ENCODE measurements at regions not wholly inside any gene's neighbourhood (a gene's known extent, or its start where the extent isn't known, plus 50 kb on each side); places are given as distances from the start of the nearest gene placed in this dataset.

- Histone ChIP-seq H3K4me3 (no peak overlapping the region), H3K9me2 (ENCODE audit: insufficient read depth) (no peaks in the 10 kb centered on the region; the same call in 1 of the 2 replicates), H3K27me3 (ENCODE audit: insufficient read depth, low read depth) (no peaks in the 10 kb centered on the region), H2AFZ (no peak overlapping the region), H4K20me1 (ENCODE audit: insufficient read depth) (no peaks in the 10 kb centered on the region), H3K27ac (no peak overlapping the region), H3F3A (ENCODE audit: insufficient read depth, low read depth) (no peaks in the 10 kb centered on the region), H3K79me2 (ENCODE audit: low read depth) (no peaks in the 10 kb centered on the region), H3K4me2 (no peak overlapping the region), H3K4me1 (replicated peaks; ENCODE audit: insufficient read depth) (peaks cover 7% of the 10 kb centered on the region; the same call in 1 of the 2 replicates), H3K9me3 (ENCODE audit: insufficient read depth, low read depth) (no peaks in the 10 kb centered on the region), H3K36me3 (ENCODE audit: low read depth) (no peaks in the 10 kb centered on the region)
- intact Hi-C loops (cut with micrococcal nuclease; ENCODE audit: unreplicated experiment): no loop called here
- TF ChIP-seq EZH2 (IDR thresholded peaks at IDR 0.05; ENCODE audit: low read depth) (no peak), CTCF (conservative IDR thresholded peaks at IDR 0.05) (no peak)
- DNase-seq: no peak
- CTCF ChIA-PET: no interaction called here
- POLR2A ChIA-PET (ENCODE audit: unreplicated experiment): no interaction called here
- BruUV-seq (replicated peaks): no TSS peak
Measured at GRCh38 chr2:136361521-136361920, 243.6 kb upstream of the CXCR4 start.

GRCh38 chr2:136360790-136361189 is 242.8 kb upstream of the CXCR4 start:
- no peak overlapping the region for H3K4me3 ChIP-seq
- no peak overlapping the region for H2AFZ ChIP-seq
- H3K79me2 ChIP-seq (ENCODE audit: low read depth): no peaks in the 10 kb centered on the region
- intact Hi-C loops (cut with micrococcal nuclease; ENCODE audit: unreplicated experiment): no loop called here
- no peaks in the 10 kb centered on the region for H3K9me3 ChIP-seq (ENCODE audit: insufficient read depth, low read depth)
- no peaks in the 10 kb centered on the region for H3K27me3 ChIP-seq (ENCODE audit: insufficient read depth, low read depth)
- peaks cover 11% of the 10 kb centered on the region; the same call in 1 of the 2 replicates for H3K4me1 ChIP-seq (replicated peaks; ENCODE audit: insufficient read depth)
- TF ChIP-seq EZH2 (IDR thresholded peaks at IDR 0.05; ENCODE audit: low read depth) (no peak), CTCF (conservative IDR thresholded peaks at IDR 0.05) (no peak)
- DNase-seq: no peak
- H3K27ac ChIP-seq: no peak overlapping the region
- no peak overlapping the region for H3K4me2 ChIP-seq
- H3F3A ChIP-seq (ENCODE audit: insufficient read depth, low read depth): no peaks in the 10 kb centered on the region
- ChIA-PET POLR2A (ENCODE audit: unreplicated experiment) (no interaction called here), CTCF (no interaction called here)
- H3K36me3 ChIP-seq (ENCODE audit: low read depth): no peaks in the 10 kb centered on the region
- no peaks in the 10 kb centered on the region; the same call in 1 of the 2 replicates for H3K9me2 ChIP-seq (ENCODE audit: insufficient read depth)
- no peaks in the 10 kb centered on the region for H4K20me1 ChIP-seq (ENCODE audit: insufficient read depth)
- BruUV-seq (replicated peaks): no TSS peak

GRCh38 chr2:136359121-136359965 is 241.4 kb upstream of the CXCR4 start:
- H4K20me1 ChIP-seq (ENCODE audit: insufficient read depth): no peaks in the 10 kb centered on the region
- no peak for TF ChIP-seq CTCF (conservative IDR thresholded peaks at IDR 0.05)
- TF ChIP-seq EZH2 (IDR thresholded peaks at IDR 0.05; ENCODE audit: low read depth): no peak
- H3K36me3 ChIP-seq (ENCODE audit: low read depth): no peaks in the 10 kb centered on the region
- H3K4me2 ChIP-seq: no peak overlapping the region
- DNase-seq: no peak
- no peaks in the 10 kb centered on the region for H3K79me2 ChIP-seq (ENCODE audit: low read depth)
- intact Hi-C loops (cut with micrococcal nuclease; ENCODE audit: unreplicated experiment): no loop called here
- no peak overlapping the region for H2AFZ ChIP-seq
- H3K27ac ChIP-seq: no peak overlapping the region
- ChIA-PET POLR2A (ENCODE audit: unreplicated experiment) (no interaction called here), CTCF (no interaction called here)
- H3F3A ChIP-seq (ENCODE audit: insufficient read depth, low read depth): no peaks in the 10 kb centered on the region
- H3K4me1 ChIP-seq (replicated peaks; ENCODE audit: insufficient read depth): peaks cover 11% of the 10 kb centered on the region; the same call in 1 of the 2 replicates
- H3K27me3 ChIP-seq (ENCODE audit: insufficient read depth, low read depth): no peaks in the 10 kb centered on the region
- H3K9me2 ChIP-seq (ENCODE audit: insufficient read depth): no peaks in the 10 kb centered on the region; the same call in 1 of the 2 replicates
- no TSS peak for BruUV-seq (replicated peaks)
- no peaks in the 10 kb centered on the region for H3K9me3 ChIP-seq (ENCODE audit: insufficient read depth, low read depth)
- H3K4me3 ChIP-seq: no peak overlapping the region
